HG02870 (cell line): ENCODE measurements at regions not wholly inside any gene's neighbourhood (a gene's known extent, or its start where the extent isn't known, plus 50 kb on each side); places are given as distances from the start of the nearest gene placed in this dataset.

Experiments
- ATAC-seq: cut with Tn5 transposase; IDR thresholded peaks from one replicate; pipeline ENCODE4 v1.9.1; 2021; ENCODE audit warnings: mild to moderate bottlenecking, moderate library complexity; ENCODE audit not compliant: unreplicated experiment

DNA sequence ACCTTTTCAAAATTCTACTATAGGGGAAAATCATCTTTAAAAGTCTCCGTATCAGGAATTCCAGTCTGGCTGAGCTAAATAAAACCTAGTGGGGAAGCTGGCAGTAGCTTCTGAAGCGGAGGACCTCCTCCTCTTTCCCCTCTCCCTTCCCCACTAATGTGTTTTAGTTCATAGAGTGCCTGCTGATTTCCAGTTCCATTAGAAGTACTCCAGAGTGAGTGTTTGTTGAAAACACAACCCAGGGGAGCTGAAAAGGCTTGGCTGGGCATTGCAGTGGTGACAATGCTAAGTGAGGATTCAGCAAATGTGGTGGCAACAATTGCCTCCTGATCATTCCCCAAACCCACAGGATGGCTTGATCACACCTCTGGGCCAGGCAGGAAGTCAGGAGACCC is 144.2 kb upstream of the FRMD6 start:
- ATAC-seq, result no peak

DNA sequence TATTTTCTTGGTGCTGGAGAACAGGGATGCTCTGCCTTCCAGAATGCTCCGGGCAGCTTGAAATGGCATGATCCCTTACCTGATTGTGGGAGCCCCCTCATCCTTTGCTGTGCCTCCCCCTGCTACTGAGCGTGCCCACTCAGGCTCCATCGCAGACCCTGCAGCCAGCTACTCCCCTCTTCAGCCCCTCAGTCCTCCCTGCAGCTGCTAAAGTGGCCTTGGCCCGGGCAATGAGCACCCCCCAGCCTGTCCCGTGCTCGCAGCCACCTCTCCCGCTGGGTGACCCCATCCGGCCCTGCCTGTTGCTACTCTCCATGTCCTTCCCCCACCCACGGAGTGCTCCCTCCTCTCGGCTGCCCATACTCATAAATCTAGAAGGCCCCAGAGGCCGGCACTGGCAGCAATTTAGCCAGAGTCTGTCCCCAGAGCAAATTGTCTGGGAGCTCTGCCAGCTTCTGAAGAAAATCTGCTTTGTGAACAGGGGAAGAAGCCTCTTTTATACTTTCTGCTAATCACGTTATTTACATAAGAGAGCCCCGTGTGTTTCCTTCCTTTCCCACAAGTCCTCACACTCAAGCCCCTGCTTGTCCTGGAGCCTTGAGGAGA is 143.7 kb upstream of the FRMD6 start:
- no peak for ATAC-seq

DNA sequence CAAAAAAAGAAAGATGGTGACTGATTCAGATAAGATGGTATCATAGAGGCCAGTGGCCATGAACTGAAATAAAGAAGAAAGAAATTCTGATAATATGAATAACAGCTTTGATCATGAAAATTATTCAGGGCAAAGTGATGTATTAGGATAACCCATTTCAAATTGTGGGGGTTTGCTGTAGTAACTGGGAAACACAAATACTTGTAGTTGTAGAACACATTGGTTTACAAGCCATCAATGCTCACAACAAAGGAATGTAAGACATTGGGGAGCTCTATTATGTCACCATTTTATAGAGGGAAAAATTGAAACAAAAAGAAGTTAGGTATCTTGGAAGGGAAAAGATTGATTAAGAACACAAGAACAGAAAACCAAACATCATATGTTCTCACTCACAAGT is 140.4 kb upstream of the FRMD6 start:
- ATAC-seq, result no peak

DNA sequence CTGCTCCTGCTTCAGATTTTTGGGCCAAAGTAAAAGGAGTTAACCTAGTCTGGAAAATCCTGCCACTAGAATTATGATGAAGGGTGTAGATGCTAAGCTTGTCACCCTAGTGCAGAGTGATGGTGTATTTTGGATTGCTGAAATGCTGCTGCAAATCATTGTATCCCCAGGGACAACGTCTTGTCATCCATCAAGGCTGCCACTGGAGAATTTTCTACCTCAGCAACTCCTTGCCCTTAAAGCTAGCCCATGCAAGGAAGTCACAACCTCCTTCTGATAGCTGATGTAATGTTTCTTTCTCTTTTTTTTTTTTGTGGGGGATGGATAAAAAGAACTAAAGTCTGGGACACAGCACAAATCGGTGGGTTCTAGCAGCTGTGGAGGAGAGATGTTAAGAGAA is 139.4 kb upstream of the FRMD6 start:
- ATAC-seq, result no peak

DNA sequence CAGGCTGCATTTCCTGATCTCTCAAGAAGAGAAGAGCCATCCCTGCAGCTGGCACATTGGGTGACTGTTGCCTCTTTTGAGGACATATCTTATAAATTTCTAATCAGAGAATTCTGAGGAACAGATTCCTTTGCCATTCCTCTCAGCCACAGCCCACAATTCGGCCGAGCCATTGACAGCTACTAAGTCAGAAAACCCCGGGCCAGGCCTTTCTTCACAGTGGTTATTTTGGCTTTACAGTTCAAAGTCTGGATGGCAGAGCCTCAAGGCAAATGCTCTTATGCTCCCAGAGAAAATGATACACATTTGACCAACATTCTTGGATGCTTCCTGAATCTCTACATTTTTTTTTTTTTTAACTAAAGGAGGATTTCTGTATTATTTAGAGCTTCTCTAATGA is 138.4 kb upstream of the FRMD6 start:
- no peak for ATAC-seq

DNA sequence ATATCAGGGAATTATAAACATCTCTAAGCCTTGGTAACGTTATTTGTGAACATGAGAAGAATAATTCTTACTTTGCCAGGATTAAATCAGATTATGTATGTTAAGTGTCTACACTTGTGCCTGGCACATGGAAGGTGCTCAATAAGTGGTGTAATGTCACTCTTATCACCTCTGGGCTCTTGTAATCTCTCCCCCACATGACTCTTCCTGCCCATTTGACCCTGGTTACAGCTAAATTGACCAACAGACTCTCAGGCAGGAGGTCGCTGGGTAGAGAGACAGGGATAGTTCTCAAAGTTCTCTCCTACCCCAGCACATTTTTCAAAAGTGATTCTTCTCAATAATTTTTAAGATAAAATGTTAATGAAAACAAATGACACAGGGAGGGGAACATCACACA is 137.8 kb upstream of the FRMD6 start:
- no peak for ATAC-seq

DNA sequence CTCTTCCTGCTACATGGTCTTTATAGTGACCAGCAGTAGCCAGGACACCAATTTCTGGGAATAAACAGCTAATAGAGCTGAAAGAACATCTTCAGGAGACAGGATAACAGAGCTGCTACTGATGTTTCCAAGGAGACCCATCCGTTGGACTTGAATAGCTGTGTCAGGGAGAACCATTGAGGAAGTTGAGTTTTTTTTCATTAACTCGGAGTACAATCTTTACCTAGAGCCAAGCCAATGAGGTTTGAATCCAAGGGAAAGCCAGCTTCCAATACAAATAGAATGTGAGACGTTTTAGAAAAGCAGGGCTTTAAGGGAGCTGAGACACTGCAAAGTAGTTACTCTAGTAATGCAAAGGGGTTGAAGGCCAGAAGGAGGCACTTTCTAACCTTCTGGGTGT is 136.1 kb upstream of the FRMD6 start:
- ATAC-seq, result no peak

DNA sequence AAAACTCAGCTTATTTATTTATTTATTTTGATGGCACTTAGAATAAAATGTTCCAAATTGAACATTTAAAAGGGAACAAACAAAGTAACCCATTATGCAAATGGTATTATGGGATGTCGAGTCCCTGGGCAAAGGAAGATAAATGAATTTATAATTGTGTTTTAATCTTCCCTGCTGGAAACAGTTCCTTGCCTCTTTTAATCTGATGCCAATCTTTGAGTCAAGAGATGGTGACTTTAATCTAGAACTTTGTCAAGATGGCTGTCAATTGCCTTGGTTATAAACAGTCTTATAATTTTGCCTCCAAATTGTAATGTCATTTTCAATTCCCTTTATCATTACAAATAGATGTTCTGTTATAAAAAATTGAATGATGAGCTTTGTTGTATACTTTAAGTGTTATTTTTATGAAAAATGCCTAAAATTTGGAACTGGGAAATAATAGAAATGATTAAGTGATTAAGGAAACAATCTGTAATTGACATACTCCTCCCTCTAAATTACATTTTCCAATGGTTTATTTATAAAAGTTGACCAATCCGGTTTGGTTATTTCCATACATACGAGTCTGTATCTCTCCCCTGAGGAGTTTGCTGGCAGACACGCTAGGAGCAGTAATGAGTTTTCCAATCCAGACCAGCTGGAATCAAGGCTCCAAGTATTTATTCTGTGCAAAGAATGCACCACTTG is 134.9 kb upstream of the FRMD6 start:
- ATAC-seq, result no peak

DNA sequence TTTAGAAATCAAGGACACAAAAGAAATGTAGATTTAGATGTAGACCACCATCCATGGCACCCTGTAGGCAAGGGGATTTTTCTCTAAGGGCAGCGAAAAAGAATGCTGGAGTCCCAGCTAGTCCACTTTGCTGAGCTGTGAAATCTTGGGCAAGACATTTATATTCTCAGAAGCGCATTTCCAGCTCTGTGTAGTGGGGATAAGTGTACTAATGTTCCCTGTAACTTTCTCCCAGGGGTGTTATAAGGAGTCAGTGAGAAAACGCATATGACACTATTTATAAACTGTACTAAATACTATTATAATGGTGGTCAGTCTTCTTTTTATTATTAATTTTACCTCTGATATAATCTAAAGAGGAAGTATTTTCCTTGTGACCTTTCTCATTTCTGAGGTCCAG is 133.4 kb upstream of the FRMD6 start:
- ATAC-seq, result no peak

DNA sequence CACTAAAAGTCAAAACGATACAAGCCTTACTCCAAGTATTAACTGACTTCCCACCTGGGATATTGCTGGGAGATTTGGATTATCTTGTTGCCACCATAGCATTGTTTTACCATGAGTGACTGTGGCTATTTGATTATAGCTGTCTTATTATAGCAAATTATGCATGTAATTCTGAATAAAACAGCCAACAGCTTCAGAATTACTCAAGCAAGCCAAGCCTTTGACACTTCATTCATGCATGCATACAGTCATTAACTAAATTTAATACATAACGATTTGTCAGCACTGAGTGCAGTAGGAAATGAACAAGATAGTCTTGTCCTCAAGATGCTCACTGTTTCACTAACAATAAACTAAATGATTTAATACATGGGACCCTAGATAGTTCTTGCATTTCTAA is 133.0 kb upstream of the FRMD6 start:
- no peak for ATAC-seq

DNA sequence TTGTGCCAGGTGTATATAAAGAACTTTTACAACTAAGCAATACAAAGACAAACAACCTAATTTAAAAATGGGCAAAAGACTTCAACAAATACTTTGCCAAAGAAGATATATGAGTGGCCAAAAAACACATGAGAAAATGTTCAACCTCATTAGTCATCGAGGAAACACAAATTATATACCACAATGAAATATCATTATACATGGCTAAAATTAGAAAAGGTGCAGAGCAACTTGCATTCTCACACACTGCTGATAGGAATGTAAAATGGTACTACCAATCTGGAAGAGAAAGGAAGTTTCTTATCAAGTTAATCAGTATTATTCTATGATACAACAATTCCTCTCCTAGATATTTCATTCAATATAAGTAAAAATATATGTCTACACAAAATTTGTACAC is 131.6 kb upstream of the FRMD6 start:
- ATAC-seq, result no peak

DNA sequence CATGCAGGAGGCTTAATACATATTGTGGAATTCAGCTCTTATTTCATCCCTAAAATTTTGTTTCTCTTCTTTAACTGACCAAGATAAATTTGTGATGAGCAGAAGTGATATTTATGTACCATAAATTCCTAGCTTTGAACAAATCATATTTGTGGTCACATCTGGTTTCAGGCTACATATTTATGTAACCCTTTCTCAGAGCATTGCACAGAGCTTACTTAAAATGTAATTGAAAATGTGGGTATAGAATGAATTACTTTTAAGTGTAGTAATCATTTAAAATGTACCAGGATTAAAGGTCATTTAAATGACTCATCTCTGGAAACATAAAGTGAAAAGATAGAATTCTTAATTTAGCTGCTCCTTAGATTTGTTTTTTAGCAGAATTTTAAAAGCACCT is 129.9 kb upstream of the FRMD6 start:
- no peak for ATAC-seq

DNA sequence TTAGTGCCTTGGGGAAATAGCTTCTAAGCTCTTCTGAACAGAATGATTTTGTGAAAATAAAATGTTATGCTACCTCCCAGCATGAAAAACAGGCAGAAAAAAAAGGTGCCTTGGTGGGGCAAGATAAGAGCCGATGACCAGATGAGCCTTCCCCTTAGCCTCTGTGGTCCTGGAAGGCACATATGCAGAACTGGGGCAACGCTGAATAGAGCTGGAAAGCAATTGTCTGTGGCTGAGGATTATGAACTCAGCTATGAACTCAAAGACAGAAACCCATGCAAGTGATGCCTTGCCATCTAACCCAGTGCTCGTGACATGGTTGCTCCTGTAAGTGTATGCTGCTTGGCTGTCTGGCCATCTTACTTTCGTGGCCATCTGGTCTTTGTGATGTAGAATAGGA is 128.5 kb upstream of the FRMD6 start:
- ATAC-seq, result no peak

DNA sequence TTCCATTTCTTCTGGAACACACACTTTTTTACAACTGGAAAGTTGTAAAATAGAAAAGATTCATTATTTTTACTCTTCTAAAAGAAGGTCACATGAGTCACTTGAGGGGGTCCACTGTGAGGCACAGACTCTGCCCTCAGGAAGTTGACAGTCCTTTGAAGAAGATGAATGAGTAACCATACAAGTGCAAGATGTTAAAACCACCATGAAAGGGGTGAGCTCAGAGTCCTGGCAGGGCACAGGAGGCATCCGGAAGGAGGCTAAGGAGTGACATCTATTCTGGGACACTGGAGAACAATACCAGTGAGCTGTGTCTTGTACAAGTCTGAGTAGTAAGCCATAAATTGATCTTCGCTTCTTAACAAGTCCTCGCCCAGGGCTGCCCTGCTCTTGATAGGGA is 126.0 kb upstream of the FRMD6 start:
- no peak for ATAC-seq

DNA sequence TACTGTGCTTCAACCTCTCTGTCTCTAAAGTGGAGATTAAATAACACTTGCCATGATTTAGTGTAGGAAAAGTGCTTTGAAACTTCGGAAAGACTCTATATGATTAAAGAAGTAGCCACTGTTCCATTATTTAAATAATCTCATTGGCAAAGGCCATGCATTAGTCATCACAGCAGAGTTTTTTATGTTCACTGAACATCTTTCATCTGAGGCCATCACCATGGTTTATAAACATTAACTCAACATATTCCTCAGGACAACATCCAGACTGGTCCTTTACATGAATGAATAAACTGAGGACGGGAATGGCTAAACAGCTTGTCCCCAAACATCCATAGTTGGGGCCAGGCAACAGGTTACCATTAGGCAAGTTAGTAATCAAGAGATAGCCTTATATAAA is 124.6 kb upstream of the FRMD6 start:
- no peak for ATAC-seq

DNA sequence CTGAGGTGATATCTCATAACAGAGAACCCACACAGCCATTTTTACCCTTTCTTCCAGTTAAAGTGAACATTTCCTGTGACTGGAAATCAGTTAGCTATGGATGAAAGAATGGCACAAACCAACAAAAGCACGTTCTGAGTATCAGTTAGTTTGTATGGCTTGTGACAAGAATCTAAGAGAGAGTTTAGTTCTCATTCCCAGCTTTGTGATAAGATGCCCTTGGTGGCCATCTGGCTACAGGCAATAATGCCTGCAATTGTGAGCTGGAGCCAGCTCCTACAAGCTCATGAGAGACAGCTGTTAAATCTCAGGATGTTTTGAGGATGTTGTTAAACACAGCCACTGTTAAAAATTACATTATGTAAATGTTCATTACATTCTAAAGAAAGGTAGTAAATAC is 122.0 kb upstream of the FRMD6 start:
- ATAC-seq, result no peak

DNA sequence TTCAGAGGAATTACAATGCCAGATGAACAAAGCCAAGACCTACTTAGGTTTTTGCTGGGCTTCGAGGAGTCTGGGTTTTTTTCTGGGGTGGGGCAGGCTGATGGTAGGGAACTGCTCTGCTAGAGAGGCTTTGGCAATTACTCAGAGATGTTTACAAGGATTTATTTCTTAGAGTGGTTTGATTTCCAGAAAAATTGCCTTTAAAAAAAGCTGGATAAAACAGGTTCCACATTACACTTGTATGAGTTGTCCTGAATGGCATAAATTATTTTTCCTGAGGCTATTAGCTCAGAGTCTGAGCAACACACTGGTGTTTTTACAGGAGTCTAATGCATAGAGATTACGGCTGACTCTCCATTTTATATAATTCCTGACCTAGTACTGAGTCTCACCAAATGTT is 118.5 kb upstream of the FRMD6 start:
- no peak for ATAC-seq

DNA sequence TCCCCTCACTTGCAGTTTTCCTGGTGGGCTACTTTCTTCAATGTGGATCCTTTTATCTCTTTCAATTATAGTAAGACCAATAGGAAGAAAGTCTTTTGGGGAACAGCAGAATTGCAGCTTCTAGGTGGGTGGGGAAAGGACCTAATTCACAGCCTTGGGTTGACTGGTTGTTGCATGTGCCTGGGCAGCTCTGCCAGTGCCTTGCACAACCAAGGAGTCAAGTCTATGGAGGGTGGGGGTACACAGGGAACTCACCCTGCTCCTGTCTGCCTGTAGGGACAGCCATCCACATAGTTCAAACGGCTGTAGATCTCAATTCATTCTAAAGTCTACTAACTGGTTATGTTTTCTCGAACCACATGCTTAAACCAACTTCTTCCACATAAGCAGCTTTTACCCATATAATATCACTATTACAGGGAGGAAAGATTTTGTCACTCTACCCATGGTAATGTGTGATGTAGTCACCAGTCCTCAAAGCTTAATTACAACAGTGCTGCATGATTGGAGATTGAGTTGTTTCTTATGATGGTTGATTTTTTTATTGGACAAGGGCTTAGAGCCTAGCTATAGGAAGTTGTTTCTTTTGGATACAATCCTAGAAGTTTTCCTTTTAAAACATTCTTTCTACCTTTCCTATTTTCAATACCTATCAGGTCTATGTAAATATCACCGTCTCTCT is 117.7 kb upstream of the FRMD6 start:
- ATAC-seq, result no peak

DNA sequence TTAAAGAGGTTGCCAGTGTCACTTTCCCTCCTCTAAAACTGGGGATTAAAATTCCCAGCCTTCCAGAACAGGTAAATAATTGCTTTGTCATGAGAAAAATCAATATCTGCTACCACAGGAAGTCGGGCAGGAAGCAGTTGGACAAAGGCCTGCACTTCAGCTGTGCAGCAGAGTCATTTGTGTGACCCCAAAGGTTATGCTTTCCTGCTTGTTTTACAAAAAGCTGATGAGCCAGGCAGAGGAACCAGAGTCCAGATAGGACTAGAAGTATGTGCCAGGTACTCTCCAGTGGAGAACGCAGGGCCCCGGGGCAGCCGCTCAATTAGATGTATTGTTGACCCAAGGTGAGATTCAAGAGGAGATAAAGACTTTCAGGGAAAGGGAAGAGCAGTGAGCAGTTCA is 117.1 kb upstream of the FRMD6 start:
- no peak for ATAC-seq

DNA sequence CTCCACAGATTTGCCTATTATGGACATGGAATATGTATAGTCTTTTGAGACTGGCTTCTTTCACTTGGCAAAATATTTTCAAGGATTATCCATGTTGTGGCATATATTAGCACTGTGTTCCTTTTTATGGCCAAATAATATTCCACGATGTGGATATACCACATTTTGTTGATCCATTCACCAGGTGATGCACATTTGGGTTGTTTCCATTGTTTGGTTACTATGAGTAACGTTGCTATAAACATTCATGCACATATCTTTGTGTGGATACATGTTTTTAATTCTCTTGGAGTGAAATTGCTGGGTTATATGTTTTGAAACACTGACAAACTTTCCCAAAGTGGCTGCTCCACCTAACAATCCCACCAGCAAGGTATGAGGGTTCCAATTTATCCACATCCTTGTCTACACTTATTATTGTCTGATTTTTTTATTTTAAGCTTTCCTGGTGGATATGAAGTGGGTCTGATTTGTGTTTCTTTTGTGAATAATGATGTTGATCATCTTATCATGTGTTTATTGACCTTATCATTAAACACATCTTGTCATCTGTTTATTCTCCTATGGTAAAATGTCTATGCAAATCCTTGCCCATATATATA is 116.2 kb upstream of the FRMD6 start:
- no peak for ATAC-seq

DNA sequence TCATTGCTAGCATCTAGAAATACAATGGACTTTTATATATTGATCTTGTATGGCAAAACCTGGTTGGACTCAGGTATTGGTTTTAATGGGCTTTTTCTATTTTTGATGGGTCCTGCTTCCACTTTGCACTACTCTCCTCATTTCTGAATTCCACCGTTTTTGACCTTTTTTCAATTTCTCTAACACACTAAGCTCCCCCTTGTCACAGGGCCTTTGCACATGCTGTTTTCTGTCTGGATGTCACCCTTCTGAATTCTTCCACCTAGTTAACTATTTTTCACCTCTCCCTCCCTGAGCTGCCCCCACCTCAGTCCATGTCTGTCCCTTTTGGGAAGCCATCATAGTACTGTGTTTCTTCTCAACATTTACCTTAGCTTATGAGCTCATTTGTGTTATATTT is 112.7 kb upstream of the FRMD6 start:
- no peak for ATAC-seq

DNA sequence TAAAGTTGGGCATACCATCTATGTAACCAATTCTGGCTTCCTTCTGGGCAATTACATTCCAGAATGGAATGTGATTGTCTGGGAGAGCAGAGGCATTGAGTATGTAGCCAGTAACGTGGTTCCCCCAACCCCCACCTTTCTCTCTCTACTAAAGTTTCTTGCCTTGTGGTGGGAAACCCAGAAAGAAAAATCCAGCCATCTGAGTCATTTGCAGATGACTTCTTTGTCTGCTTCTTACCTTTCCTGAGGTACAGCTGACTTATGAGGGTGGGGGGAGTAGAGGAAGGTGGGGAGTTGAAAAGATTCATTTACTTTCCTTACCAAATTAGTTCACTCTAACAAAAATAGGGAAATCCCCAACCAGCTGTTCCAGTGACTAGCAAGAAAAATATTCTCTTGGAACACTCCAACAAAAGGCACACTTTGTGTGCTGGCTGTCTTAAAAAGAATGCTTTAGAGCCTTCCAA is 112.1 kb upstream of the FRMD6 start:
- ATAC-seq, result no peak
